Erythroblast (primary cell): ENCODE measurements at regions not wholly inside any gene's neighbourhood (a gene's known extent, or its start where the extent isn't known, plus 50 kb on each side); places are given as distances from the start of the nearest gene placed in this dataset.

Experiments
- GATA1 ChIP-seq: IDR thresholded peaks from 2 replicates; pipeline ENCODE4 v1.6.1; 2011; ENCODE audit warnings: low read depth, mild to moderate bottlenecking, control low read depth, low read length, moderate library complexity
- POLR2A ChIP-seq: IDR thresholded peaks from 2 replicates; pipeline ENCODE4 v1.6.1; 2011; ENCODE audit warnings: mild to moderate bottlenecking, low read length

GRCh38 chr2:39550701-39551285 lies 113.7 kb upstream of the MAP4K3 start:
- TF ChIP-seq POLR2A (no peak), GATA1 (no peak)
